GM18867 (cell line): ENCODE measurements at regions not wholly inside any gene's neighbourhood (a gene's known extent, or its start where the extent isn't known, plus 50 kb on each side); places are given as distances from the start of the nearest gene placed in this dataset.
"Not testable (repeated sequence)": the region's sequence is repeated elsewhere in the genome, so short reads cannot be mapped to it uniquely, and the experiment has no call there.

Experiments used
- ATAC-seq: cut with Tn5 transposase; IDR thresholded peaks from one replicate; pipeline ENCODE4 v1.9.1; 2021; ENCODE audit warnings: mild to moderate bottlenecking, moderate library complexity; ENCODE audit not compliant: unreplicated experiment

DNA sequence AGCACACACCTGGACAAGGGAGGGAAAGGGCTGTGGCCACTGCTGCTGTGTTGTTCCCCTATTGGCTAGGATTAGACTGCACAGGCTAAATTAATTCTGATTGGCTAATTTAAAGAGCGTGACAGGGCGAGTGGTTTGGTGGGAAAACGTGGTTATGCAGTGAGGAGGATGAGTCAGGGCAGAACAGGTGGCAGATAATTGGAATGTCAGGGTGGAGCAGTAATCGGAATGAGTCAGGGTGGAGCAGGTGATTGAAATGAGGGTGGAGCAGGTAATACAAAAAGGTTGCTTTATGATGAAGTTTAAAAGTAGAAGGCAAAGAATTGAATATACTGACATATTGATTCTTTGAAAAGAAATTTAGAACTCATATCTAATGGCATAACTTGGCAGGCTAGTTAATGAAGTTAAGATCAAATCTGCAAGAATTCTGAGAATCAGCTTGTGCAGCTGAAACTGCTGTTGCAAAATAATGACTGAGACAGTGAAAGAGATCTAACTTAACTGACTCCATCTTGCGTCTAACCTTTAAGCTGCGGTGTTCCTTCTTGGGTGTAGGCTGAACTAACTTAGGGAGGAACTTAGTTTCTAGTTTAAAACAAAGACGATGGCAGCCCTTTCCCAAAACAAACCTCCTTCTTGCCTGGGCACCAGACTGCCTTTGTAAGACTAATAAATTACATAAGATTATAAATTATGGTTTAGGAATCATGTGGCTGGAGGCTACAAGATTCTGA lies 174.3 kb downstream of the UTP18 start:
- ATAC-seq, result no peak

DNA sequence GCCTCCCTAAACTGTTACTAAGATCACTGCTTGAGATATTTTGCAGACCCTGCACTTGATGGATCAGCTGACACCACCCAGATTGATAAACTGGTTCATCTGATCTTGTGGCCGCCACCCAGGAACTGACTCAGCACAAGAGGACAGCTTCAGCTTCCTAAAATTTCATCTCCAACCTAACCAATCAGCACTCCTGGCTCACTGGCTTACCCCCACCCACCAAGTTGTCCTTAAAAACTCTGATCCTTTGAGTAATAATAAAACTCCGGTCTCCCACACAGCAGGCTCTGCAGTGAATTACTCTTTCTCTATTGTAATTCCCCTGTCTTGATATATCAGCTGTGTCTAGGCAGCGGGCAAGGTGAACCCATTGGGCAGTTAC lies 174.8 kb downstream of the UTP18 start:
- ATAC-seq, result no peak

DNA sequence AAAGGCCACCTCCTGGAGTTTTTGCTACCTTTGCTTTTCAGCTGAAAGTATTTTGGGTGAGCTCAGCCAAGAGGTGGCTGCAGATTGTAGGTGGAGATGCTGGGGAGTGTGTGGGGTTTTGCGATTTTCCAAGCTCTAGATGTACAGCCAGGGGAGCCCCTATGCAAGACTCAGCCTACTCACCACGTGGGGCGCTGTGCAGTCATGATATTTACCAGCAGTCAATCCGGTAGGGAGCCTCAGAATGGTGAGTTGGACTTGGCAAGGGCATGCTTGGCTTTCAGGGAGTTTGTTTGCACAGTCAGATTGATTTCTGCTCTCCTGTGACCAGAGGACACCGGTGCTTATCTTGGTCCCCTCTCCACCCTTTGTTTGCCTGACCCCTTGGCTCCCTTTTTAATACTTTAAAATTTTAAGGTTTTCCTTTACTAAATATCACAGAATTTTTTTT lies 175.3 kb downstream of the UTP18 start:
- ATAC-seq, result no peak

DNA sequence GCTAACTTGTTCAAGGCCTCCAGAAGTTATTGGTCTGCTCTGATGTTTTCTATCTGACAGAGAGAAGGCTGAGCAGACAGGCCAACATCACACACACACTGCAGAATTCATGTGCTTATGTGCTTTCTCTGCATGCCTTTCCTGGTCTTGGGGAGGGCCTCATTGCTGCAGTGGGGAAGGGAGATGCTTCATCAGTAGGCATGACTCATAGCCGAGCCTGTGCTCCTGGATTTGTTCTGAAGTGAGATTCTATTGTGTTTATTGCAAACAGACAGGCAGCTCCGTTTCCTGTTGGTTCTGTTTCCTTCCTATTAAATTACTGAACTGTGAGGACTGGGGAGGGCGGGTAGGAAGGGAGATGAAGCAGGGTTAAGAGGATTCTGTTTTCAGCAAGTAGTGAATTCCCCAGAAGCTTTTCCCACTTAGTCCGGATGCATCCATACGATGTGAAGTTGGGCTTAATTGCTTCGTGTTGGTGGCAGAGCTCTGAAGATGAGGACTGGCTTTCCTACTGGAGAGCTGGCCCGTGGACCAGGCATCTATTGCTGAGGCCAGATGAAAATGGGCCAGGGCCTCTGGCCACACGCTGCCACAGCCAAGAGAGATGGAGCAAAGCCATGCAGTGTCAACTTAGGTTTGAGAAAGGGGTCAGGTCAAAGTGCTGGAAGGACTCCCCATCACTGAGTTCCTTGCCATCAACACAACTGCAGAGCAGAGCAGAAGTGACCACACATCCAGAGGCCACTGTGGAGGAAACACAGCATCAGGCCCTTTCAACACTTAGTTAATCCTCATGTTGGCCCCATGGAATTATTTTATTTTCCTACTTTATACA lies 179.3 kb downstream of the UTP18 start:
- no peak for ATAC-seq

DNA sequence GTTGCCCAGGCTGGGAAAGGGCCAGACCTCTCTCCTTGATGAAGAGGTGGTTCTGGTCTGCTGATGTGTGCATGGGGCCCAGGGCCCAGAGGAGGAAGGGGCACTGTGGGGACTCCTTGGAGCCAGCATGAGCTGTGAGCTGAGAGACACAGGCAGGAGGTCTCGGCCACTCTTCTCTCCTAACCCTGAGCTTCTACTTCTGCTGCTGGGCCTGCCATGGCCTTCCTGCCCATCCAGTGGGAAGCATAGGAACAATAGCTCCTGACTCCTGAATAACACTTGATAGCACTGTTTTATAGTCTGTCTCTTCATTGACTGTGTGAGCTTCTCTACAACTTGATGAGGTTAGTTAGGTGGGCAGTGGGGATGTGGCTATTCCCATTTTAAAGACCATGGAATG lies 181.1 kb downstream of the UTP18 start:
- no peak for ATAC-seq

DNA sequence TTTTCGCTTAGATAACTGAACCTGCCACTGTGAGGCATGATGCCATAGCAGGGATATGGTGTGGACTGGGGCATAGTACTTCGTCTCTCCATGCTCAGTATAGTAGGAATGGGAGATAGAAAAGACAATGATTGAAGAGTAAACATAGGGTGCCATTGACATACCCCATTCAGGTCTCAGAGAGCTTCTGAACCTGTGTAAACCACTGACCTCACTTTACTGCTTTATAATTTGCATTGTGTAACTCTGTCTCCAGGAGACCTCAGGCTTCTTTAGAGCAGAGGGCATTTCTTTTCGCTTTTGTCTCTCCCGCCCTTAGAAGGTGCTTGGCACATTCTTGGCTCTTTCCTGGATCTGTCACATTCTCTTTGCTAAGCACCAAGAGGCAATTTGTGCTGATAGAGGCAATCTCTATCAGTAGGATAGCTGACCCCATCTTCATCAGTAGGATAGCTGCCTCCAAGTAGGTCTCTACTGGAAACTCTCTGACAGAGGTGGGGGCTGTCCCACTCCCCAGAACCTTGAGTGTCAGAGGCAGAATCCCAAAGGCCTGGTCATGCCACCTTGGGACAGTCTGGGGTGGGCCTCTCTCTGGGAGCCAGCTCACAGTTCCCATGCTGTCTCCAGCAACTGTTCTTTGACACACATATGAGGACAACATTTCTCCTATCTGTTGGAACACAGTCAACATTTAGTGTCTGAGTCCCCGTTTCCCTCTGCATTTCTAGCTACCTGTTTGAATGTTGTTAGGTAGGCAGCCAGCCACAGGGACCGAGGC lies 181.9 kb downstream of the UTP18 start:
- no peak for ATAC-seq

DNA sequence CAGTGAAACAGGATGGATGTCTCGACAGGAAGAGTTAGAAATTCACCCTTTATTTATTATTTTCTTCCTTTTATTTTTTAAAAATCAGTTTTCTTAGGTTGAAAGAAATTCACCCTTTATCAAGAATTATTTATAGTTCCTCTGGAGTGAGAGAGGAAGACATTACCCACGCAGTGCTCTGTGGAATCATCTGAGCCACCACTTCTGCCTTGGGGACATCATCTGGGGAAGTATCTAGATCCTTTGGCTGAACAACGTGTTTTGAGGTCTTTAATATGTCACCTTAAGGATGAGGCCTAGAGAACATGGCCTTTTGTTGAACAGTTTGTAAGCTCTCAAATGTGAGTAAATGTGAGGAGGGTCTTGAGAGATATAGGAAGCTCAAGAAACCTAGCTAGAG lies 183.3 kb downstream of the UTP18 start:
- no peak for ATAC-seq

DNA sequence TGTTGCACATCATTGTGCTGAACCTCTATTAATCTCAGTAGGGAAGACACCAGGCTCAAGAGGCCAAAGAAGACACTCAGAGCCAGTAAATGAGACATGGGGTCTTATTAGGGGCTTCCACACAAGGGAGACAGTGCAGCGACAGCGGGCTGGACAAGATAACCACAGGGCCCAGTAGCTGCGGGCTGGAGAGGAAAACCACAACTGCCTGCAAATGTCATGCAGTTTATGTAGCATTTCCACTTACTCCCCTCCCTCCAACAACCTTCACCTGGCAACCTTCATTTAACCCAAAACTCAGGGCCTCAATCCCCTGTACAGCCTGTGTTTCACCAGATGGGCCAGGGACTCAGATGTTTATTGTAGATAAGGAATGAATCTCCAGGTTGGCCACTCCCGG lies 185.6 kb downstream of the UTP18 start:
- no peak for ATAC-seq

DNA sequence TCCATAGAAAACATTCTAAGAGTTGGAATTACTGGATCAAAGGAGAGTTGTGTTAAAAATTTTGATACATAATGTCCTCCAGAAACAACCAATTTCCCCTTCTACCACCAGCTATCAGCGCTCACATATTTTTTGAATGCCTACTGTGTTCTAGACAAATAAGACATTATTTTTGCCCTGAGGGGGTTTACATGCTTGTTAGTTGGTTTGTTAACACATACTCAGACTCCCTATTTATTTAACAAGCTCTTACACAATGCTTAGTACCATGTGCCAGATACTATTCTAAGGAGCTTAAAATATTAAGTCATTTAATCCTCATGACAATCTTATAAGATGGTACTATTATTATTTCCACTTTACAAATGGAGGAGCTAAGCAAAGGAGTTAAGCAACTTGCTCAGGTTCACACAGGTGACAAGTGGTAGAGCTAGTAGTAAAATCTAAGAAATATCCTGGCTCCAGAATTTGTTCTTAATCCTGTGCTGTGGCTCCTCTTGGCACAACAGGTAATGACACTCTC lies 194.2 kb downstream of the UTP18 start:
- no peak for ATAC-seq

DNA sequence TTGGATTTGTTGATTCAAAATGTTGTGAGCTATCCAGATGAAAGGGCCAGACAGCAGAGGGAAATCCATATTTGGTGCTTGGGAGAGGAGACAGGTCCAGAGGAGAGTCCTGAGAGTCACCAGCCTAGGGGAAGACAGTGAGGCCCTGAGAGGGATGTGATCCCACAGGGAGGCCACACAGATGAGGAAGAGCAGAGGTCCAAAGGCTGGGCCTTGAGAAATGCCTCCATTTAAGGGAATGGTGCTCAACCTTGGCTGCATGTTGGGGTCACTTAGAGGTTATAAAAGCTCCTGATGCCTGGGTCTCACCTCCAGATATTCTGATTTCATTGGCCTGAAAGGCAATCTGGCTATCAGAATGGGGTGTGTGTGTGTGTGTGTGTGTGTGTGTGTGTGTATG lies 194.9 kb downstream of the UTP18 start:
- ATAC-seq, result no peak

DNA sequence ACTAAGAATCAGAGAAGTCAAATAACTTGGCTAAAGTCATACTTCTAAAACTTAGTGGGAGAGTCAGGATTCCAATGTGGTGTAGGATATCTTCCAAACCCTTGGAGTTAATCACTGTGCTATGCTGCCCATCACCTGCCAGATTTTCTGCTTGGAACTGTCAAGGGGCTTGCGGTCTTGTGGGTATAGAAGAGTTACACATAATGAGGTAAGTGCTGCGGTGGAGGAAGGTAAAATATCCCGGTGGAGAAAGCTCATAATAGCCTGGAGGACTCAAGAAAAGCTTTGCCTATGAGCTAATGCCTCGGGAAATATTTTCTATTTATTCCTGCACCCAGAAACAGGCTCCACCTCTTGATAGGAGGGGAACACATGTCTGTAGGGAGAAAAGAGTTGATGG lies 195.6 kb downstream of the UTP18 start:
- ATAC-seq, result no peak

DNA sequence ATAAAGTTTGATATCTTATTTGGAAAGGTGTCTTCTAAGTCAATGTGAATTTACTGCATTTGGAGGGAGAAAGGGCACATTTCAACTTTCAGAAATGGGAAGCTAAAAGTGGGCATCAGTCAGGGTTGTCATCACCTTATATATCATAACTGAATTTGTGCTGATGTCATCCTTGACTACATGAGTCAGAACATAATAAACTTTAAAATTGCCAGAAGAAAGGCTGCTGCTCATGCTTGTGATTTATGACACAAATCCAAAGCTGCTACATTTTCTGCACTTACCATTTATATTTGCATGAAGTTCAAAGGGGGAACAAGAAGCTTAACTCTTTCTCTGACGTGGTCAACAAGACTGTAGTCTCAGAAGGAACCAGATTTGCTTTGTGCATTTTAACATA lies 196.6 kb downstream of the UTP18 start:
- ATAC-seq, result no peak

DNA sequence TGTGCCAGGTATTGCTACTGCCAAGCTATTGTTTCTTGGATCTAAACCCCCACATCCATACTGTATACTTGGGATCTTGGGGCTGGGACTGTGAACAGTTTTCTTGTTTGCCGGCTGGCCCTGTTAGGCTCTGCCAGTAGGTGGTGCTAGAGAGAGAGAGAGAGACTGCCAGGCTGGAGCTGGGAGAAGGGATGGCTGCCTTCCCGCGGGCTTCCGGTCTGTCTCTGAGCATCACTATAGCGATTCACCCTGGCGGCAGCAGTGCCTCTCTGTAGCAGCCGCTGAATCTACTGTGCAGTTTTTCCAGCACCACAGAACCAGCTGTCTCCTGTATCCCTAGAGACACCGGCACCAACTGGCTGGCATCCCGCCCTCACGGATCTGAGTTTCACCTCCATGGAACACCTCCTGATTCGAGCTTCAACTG lies 201.2 kb downstream of the UTP18 start:
- peak; percentile 80 for ATAC-seq

DNA sequence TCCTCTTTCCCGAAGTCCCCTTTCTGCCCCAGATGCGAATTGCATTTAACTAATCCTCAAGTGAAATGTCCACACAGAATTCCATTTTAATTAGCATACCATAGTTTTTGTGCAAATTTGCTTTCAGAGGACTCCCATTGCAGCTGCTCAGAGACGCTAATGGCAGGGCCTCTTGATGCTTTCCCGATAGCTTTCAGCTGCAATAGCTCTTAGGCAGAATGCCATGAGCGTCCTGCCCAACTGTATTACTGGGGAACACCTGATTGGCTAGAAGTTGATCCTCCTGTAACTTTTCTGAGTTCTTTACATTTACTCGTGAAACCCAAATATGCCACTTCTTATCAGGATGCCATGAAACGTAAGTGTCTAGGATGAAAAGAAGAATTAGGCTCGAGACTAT lies 203.0 kb downstream of the UTP18 start:
- ATAC-seq, result no peak

DNA sequence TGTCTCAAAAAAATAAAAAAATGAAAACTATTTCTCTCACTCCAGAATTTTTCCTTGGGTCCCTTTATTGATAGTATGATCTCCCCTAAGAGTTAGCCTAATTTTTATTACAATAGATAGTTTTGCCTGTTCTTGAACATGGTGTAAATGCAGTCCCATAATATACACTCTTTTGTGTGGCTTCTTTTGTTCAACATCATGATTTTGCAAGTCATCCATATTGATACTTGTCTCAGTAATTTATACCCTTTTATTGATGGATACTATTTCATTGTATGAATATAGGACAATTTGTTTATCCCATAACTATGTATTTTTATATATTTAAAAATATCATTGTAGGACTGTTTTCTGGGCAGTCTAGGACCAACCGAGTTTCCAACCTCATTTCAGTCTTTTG lies 207.0 kb downstream of the UTP18 start:
- ATAC-seq, result no peak

DNA sequence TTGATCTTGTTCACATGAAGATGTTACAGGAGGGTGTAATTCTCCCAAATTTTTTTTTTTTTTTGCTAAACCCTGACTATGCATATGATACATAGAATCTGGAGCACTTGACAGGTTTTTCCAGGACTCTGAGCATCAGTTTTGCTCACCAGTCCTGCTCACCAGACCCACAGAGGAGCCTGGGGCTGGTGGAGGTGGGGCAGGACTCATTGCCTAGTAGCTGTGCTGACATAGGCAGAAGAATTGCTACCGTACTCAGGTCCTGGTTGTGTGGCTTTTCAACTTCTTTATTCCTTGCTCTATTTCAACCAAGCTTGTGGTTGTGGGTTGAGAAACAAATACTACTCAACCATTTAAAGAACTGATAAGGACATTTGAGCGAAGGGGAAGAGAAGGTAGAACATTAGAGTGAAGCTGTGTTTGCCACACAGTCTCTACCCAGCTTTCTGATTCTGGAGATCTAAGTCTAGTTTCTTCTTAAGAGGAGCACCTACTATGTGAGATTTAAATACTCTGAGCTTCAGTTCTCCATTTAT lies 212.4 kb downstream of the UTP18 start:
- ATAC-seq, result no peak

DNA sequence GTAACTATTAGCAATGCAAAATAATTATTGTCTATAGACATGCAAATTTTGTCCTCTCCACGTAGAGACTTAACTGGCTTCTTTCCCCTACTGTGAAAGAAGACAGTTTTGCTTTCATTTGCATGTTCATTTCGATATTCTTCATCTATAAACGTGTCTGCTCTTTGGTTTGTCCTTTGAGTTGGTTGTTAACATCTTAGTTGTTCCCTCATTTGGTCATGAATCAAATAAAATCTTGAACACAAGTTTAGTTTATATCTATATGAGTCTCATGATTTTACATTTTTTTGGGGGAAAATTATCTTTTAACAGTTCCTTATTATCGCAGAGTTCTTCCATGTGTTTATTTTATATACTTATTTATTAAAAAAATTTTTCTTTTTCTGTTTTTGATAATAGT lies 214.4 kb downstream of the UTP18 start:
- ATAC-seq, result no peak

DNA sequence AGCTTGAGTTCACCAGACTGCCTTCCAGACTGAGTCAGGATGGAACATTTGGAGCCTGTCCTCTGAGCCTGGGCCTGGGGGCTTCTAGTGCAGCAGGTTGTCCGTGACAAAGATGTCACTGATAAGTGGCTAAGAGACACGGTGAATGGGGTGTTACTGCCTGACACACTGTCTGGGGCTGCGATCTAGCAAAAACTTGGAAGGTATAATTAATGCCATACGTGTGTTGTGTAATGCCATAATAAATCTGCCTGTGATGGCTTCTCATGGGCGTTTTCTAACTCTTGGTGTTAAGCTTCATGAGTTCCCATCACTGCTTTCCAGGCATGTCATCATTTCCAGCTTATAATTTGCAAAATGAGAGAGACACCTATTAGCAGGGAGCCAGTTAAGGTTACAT lies 215.4 kb downstream of the UTP18 start:
- no peak for ATAC-seq

DNA sequence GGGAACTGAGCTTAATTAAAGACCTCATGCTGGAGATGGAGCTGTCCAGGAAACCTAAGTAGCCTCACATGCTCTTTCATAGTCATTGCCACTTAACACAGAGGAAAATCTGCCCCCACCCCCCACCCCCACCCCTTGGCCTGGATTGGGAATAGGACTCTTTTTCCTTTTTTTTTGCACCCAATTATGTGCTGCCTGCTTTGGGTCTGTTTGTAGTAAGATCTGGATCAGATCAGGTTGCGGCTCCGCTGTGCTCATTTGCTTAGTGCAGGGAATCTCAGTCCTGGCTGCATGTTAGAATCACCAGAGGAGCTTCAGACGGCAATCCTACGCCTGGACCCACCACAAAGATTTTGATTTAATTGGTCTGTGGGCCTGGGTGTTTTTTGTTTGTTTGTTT lies 219.0 kb downstream of the UTP18 start:
- ATAC-seq, result no peak

DNA sequence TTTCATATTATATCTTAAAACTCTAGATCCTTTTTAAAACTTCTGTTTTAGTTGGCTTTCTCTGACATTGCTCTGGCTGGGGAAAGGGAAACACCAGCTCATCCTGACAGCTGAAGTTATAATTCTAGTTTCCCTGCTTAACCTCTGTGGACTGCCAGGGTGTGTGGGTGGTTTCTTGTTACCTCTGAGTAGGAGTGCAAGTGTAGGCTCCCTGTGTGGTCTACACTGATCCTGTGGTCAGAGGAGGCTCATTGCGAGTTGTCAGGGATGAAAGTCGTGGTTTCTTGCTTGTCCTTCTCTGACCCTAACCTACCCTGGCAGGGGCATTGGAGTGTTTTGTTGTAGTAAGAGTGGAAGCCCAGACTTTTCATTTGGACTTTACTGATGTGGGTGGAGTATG lies 221.0 kb downstream of the UTP18 start:
- no peak for ATAC-seq

DNA sequence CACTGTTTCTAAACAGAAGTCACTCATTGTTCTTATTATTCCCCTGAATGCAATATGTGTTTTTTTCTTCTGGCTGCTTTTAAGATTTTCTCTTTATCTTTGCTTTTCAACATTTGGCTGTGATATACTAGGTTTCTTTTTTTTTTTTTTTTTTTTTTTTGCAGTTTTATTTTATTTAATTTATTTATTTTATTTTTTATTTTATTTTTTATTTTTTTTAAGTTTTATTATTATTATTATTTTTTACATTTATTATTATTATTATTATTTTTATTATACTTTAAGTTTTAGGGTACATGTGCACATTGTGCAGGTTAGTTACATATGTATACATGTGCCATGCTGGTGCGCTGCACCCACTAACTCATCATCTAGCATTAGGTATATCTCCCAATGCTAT lies 221.9 kb downstream of the UTP18 start:
- not testable (repeated sequence) for ATAC-seq
